Stimulated activated CD8-positive, alpha-beta memory T cell treated with anti-CD3 and anti-CD28 coated beads, Interleukin-7, amount 100 ng/mL, for 24 hours (primary cell): ENCODE measurements at regions not wholly inside any gene's neighbourhood (a gene's known extent, or its start where the extent isn't known, plus 50 kb on each side); places are given as distances from the start of the nearest gene placed in this dataset.

Experiments
- DNase-seq: peaks from one replicate; pipeline ENCODE4 v3.0.0-alpha.2; 2020; ENCODE audit warnings: low read depth

- no peak for DNase-seq
These were observed 264.9 kb downstream of the SKIDA1 start for GRCh38 chr10:21260506-21261149.

DNA sequence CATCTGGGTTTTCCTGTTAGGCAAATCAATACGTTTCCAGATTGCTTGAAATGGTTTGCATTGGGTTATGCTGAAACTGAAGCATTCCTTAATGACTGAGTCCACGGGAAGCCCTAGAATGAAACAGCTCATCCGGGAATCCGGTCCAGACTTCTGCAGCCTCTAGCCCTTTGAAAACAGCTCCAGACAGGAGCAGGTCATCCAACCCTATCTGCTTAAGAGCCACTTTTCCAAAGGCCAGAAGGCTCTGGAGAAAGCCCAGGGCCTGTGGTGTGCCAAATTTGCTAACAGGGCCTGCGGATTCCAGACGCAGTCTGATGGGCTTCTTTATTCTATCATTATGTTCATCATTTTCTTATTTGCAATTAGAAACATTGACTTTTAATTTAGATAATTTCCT lies 265.4 kb downstream of the SKIDA1 start:
- no peak for DNase-seq

GRCh38 chr10:21257919-21258318 lies 267.6 kb downstream of the SKIDA1 start:
- no peak for DNase-seq

GRCh38 chr10:21257191-21257590 lies 268.3 kb downstream of the SKIDA1 start:
- DNase-seq: no peak

DNA sequence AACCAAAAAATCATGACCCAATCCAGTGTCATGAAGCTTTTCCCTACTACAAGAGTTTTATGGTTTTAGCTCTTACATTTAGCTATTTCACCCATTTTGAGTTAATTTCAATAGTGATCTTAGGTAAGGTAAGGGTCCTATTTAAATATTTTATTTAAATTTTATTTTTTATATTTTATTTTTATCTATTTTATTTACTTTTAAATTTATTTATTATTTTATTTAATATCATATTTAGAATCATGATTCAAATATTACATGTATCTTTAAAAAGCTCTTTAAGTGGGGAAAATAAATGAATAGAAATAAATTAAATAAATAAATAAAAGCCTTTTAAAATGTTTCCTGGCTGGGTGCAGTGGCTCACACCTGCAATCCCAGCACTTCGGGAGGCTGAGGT lies 276.0 kb downstream of the SKIDA1 start:
- DNase-seq: no peak

DNA sequence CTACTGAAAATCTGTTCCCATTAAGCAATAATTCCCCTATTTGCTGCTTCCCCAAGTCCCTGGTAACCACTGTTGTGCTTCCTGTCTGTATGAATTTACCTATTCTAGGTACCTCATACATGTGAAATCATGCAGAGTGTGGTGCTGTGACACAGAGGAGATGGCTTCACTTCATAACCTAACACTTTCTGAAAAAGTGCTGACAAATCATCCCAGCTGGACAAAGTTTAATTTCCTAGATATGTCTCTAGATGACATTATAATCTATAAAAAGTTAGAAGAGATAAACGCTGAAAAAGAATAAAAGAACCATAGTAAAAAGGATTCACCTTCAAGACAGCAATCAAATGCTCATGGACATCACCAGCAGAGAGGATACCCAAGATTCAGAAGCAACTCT lies 277.9 kb downstream of the SKIDA1 start:
- no peak for DNase-seq

DNA sequence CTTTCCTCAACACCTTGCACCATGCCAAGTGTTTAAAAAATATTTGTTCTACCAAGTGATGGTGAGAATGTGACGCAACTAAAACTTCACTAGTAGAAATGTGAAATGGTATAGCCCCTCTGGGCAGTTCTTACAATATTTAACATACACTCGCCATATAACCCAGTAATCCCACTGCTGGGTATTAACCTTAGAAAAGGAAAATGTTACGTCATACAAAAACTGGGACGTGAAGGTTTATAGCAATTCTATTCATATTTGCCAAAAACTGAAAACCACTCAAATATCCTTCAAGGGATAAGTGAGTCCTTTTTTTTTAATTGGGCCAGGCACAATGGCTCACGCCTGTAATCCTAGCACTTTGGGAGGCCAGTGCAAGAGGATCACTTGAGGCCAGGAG lies 279.3 kb downstream of the SKIDA1 start:
- no peak for DNase-seq

DNA sequence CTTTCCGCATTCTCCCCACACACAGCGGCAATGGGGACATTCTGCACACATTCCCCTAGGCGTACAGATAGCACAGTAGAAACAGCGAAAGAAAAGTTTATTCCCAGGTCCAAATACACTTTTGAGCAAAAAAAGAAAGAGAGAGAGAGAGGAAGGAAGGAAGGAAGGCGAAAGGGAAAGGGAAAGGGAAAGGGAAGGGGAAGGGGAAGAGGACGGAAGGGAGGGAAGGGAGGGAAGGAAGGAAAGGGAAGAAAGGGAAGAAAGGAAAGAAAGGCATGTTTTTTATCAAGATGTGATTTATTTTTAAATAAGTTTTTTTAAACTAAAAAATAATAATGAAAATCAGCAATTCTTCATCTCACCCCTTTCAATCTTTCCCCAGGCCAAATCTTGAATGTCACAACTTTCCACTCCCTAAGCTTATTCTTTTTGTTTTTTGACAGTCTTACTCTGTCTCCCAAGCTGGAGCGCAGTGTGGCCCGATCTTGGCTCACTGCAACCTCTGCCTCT lies 281.7 kb downstream of the SKIDA1 start:
- DNase-seq: no peak

- no peak for DNase-seq
These were observed 282.6 kb downstream of the SKIDA1 start for GRCh38 chr10:21242915-21243314.

- DNase-seq: no peak
These were observed 286.8 kb downstream of the SKIDA1 start for GRCh38 chr10:21238717-21239116.

GRCh38 chr10:21238044-21238443 lies 287.4 kb downstream of the SKIDA1 start:
- no peak for DNase-seq

DNA sequence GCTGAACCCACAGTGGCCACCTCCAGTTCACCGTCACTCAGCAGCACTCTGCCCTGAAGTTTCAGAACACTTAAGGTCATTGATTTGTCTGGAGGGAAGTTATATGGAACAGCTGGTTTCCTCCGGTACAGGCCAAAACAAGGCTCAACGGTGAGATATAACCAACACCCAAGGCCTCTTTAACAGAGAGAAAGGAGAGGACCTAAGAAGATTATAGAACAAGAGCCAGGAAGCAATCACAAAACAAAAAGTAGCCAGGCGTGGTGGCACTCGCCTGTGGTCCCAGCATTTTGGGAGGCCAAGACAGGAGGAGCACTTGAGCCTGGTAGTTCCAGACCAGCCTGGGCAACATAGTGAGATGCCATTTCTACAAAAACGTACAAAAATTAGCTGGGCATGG lies 290.7 kb downstream of the SKIDA1 start:
- no peak for DNase-seq

DNA sequence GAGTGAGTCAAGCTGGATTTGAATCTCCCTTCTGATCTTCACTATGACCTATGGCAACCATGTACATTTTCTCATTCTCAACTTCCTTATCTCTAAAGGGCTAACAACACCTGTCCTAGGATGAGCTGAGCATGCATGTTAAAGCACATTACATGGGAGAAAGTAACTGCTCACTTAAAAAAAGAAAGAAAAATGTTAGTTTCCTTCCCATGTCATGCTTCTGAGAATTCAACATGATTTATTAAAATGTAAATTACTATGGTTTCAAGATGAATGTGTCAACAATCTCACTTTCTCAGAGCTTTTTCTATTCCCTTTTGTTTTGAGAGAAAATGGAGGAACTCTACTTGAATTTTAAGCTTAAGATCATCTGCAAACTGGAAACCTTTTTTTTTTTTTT lies 295.3 kb downstream of the SKIDA1 start:
- no peak for DNase-seq

- DNase-seq: no peak
These were observed 307.6 kb downstream of the SKIDA1 start for GRCh38 chr10:21217748-21218367.

DNA sequence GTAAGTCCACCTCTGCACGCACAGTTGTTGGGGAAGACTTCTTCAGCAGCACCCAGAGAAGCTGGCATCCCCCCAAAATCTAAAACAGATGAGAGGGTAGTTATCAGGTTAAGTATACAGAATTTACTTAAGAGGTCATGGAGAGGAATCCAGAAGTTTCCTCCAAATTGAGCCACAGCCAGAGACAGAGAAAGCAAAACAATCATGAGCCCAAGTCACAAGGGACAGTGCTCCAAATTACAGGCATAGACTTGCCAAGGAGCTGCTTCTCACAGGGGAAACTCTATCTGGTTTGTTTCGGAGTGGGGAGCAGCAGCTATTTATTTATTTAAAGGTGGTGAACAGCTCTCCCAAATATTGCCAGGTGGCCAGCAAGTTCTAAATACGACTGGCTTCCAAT lies 308.4 kb downstream of the SKIDA1 start:
- no peak for DNase-seq

GRCh38 chr10:21214329-21214728 lies 311.2 kb downstream of the SKIDA1 start:
- DNase-seq: no peak

- no peak for DNase-seq
These were observed 312.1 kb downstream of the SKIDA1 start for GRCh38 chr10:21213381-21213780.

DNA sequence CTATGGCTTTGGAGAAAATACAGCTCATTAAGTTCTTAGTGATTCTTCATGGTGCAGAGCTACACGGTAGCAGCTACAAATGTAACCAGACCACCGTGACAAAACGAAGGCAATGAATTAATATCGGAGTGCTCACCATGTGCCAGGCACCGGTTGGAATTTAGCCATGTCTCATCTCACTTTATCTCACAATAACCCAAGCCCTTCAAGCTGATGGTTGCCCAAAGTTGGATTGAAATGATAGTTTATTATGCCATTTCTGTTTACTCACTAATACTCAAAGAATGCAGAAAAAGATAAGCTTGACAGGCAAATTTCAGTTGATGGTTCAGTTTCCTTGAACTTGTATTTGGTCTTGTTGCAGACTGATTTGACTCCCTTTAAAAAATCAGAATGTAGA lies 312.6 kb downstream of the SKIDA1 start:
- no peak for DNase-seq

DNA sequence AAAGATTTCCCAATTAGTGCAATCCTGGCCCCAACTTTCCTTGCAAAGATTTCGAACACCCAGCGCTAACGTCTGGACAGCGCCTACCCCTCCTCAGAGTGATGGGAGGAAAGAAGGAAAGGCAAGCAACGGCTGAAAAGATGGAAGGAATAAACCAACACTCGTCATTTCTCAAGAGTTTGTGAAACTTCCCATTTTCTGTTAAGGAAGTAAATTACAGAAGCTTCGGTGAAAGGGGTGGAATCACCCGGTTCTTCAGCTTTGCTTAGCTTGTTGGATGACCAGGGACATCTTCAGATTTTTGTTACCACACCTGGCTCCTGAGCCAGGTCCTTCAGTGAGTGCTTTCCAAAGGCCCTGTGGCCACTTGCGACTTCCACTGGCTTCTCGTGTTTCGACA lies 313.1 kb downstream of the SKIDA1 start:
- DNase-seq: no peak

GRCh38 chr10:21209495-21209894 lies 312.4 kb upstream of the NEBL start:
- no peak for DNase-seq

DNA sequence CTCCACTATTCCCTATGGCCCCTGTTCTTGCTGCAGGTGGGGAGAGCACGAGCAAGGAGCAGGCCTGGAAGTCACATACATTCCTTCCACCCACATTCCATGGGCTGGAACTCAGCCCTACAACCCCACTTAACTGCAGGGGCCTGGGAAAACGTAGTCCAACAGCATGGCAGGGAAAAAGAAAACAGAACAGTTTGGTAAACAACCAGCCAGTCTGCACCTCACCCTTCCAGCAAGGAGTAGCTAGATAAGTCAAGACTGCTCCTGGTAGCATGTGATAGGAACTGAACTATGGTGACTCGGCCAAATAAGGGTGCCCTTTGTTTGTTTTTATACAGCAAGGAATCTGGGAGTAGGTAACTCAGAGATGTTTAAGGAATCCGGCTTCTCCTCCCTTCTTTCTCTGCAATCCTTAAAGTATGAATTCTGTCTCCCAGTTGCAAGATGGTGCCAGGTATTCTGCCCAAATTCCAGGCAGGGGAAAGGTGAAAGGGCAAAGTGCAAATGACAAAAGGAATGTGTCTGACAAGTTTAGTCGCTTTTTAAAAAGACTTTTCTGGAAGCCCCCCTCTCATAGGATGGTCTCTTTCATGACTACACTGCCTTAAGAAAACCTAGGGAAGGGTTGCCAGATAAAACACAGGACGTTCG lies 311.7 kb upstream of the NEBL start:
- DNase-seq: no peak

DNA sequence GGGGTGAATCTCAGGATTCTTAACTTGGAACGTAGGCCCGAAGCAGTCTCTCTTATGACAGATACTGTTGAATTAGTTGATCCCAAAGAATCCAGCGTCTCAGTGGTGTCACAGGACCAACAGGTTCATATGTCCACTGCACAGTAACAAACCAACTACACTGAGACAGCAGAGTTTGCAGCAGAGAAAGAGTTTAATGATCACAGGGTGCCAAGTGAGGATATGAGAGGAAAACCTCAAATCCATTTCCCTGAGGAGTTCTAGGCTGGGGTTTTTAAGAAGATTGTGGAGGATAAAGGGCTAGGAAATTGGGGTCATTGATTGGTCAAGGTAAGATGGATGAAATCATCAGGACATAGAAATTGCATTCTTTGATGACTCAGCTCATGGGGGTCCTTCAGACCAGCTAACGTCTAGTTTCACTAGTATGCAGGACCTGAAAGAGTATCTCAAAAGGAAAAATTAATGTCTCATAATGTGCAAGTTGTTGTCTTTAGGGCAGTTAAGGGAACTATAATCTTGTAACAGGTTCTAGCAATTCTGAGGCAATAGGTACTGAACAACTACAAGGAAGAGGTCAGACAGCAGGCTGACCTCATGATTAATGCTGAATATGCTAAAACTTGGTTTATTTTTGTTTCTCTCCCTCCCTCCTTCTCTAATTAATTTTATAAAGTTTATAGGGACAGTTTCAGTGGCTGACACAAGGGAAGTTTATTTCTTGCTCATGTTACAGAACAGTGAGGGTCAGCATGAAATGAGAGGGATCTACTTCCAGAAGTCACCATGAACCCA lies 310.9 kb upstream of the NEBL start:
- no peak for DNase-seq

DNA sequence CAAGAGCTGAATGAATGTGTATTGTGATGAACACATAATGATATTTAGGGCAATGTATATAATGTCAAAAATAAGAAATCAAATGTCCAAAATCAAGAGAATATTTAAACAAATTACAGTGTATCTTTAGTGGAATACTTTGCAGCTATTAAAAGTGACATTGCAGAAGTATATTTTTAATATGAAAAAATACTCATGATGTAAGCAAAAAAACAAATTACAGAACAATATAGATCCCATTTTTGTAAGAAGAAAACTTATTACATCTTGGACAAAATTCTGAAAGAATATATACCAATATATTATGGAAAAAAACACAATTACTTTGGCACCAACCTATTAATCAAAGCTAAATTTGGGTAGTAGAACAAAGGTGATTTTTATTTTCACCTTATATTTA lies 308.2 kb upstream of the NEBL start:
- DNase-seq: no peak
